Mesothelial cell of epicardium (in vitro differentiated cells): ENCODE measurements at regions not wholly inside any gene's neighbourhood (a gene's known extent, or its start where the extent isn't known, plus 50 kb on each side); places are given as distances from the start of the nearest gene placed in this dataset.

Source experiments
- DNase-seq, 2 experiments: peaks; one replicate each; pipeline ENCODE4 v3.0.0; 2021; ENCODE audit warnings: low spot score in 2 of 2; ENCODE audit not compliant: unreplicated experiment in 2 of 2
- H3K27ac Mint-ChIP-seq: 2 replicates; pipeline ENCODE4 v1.8.0; 2021; ENCODE audit warnings: mixed read lengths
- H3K27me3 Mint-ChIP-seq: 2 replicates; pipeline ENCODE4 v1.8.0; 2021; ENCODE audit warnings: low read depth, mixed read lengths
- H3K36me3 Mint-ChIP-seq: 2 replicates; pipeline ENCODE4 v1.8.0; 2021; ENCODE audit warnings: mixed read lengths
- H3K4me1 Mint-ChIP-seq: 2 replicates; pipeline ENCODE4 v1.8.0; 2021; ENCODE audit warnings: mixed read lengths
- H3K4me3 Mint-ChIP-seq: 2 replicates; pipeline ENCODE4 v1.8.0; 2021; ENCODE audit warnings: mild to moderate bottlenecking, moderate library complexity, mixed read lengths
- H3K9me3 Mint-ChIP-seq: 2 replicates; pipeline ENCODE4 v1.8.0; 2021; ENCODE audit warnings: mixed read lengths
- CTCF ChIP-seq: fragments of 200-600 bp; sonication (generic); IDR thresholded peaks from one replicate; pipeline ENCODE4 v1.5.0; 2021; ENCODE audit warnings: antibody characterized with exemption; ENCODE audit not compliant: unreplicated experiment

- Mint-ChIP-seq H3K4me3 (no peak overlapping the region), H3K9me3 (peaks cover 2% of the 10 kb centered on the region), H3K27me3 (no peaks in the 10 kb centered on the region), H3K27ac (no peak overlapping the region), H3K4me1 (peaks cover 11% of the 10 kb centered on the region), H3K36me3 (no peaks in the 10 kb centered on the region)
- no peak for DNase-seq
- no peak for TF ChIP-seq CTCF
Observed at GRCh38 chr2:24439971-24440340, 51.1 kb upstream of the NCOA1 start.

- no peak overlapping the region for H3K27ac Mint-ChIP-seq
- H3K4me3 Mint-ChIP-seq = no peak overlapping the region
- no peaks in the 10 kb centered on the region for H3K36me3 Mint-ChIP-seq
- no peaks in the 10 kb centered on the region for H3K9me3 Mint-ChIP-seq
- no peaks in the 10 kb centered on the region for H3K27me3 Mint-ChIP-seq
- H3K4me1 Mint-ChIP-seq = peaks cover 16% of the 10 kb centered on the region
- TF ChIP-seq CTCF = no peak
- DNase-seq = no peak
Observed at GRCh38 chr2:24439280-24439970, 51.6 kb upstream of the NCOA1 start.

GRCh38 chr2:24438106-24438505 lies 52.9 kb upstream of the NCOA1 start:
- Mint-ChIP-seq H3K27ac (no peak overlapping the region), H3K36me3 (no peaks in the 10 kb centered on the region), H3K4me3 (no peak overlapping the region), H3K9me3 (no peaks in the 10 kb centered on the region), H3K4me1 (peaks cover 16% of the 10 kb centered on the region), H3K27me3 (no peaks in the 10 kb centered on the region)
- no peak for TF ChIP-seq CTCF
- no peak for DNase-seq

DNA sequence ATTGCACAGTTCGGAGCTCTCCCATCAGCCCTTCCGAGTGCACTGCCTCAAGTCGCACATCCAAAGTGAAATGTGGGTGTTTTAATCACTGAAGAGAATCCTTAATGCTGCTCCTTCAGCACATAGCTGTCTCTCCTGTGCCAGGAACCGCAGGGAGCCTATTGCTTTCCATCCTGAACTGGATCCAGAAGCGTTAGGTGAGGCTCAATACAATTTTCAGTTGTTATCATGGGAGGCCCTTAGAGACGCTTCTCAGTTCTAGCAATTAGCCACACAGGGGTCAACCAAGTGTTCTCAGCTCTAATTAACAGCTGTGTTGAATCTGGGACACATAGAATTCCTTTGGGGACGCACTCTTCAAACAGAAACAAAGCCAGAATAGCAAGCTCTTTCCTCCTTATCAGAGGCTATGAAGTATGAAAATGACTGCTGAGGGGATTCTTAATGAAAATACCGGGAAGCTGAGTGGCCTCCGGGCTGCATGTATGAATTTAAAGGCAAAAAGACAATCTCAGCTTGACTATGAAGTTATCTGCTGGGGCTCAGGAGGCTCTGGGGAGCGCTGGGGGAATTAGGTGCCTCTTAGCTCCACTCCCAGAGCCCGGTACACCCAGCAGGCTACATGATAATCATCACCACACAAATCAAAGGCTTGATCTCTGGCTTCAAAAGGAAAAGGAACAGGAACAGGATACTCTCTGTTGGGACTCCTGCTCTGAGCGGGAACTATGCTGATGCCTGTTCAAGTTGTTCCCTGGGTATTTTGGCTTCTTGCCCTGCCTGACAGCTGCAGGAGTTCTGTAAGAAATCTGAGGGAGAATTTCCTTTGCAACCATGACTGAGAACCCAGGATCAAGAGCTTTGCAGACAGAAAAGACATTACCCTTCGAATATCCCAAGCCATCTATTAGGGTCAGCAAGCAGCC lies 55.4 kb upstream of the NCOA1 start:
- peak overlapping the region; percentile 13 for H3K4me3 Mint-ChIP-seq
- H3K4me1 Mint-ChIP-seq = peaks cover 16% of the 10 kb centered on the region

GRCh38 chr2:24434541-24434940 lies 56.5 kb upstream of the NCOA1 start:
- Mint-ChIP-seq H3K27me3 (no peaks in the 10 kb centered on the region), H3K36me3 (no peaks in the 10 kb centered on the region), H3K27ac (no peak overlapping the region), H3K9me3 (no peaks in the 10 kb centered on the region), H3K4me3 (no peak overlapping the region), H3K4me1 (peaks cover 16% of the 10 kb centered on the region)
- DNase-seq = no peak
- TF ChIP-seq CTCF = no peak

More for the DNA sequence above, 55.4 kb upstream of the NCOA1 start:
- DNase-seq = peak in 1 of 2 experiments; percentile 25
- TF ChIP-seq CTCF = no peak
- peak overlapping the region; percentile 79 for H3K27ac Mint-ChIP-seq
- no peaks in the 10 kb centered on the region for H3K9me3 Mint-ChIP-seq
- no peaks in the 10 kb centered on the region for H3K27me3 Mint-ChIP-seq
- H3K36me3 Mint-ChIP-seq = no peaks in the 10 kb centered on the region
